GM20000 (cell line): ENCODE measurements at regions not wholly inside any gene's neighbourhood (a gene's known extent, or its start where the extent isn't known, plus 50 kb on each side); places are given as distances from the start of the nearest gene placed in this dataset.

ENCODE experiments used
- DNase-seq: peaks from one replicate; pipeline ENCODE4 v3.0.0; 2012; ENCODE audit warnings: low spot score
- TF ChIP-seq, protein P1 (sequence below): IDR thresholded peaks from 2 replicates; pipeline ENCODE4 v1.5.1; 2012; ENCODE audit warnings: mild to moderate bottlenecking, control low read depth; ENCODE audit errors: extremely low read depth, missing control alignments

DNA sequence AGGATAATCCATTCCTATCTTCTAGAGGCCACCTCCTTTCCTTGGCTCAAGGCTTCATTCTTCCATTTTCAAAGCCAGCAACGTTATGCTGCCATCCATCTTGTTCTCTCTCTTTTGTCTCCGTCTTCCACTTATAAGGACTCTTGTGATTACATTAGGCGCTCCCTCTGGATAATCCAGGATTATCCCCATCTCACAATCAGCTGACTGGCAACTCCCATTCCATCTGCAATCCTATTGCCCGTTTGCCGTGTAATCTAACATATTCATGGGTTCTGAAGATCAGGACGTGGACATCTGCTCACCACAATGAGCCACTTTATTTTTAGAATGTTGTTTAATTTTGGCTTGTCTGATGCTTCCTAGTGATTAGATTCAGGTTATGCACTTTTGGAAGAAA is 89.3 kb downstream of the EBNA1BP2 start:
- TF ChIP-seq, protein P1, sequence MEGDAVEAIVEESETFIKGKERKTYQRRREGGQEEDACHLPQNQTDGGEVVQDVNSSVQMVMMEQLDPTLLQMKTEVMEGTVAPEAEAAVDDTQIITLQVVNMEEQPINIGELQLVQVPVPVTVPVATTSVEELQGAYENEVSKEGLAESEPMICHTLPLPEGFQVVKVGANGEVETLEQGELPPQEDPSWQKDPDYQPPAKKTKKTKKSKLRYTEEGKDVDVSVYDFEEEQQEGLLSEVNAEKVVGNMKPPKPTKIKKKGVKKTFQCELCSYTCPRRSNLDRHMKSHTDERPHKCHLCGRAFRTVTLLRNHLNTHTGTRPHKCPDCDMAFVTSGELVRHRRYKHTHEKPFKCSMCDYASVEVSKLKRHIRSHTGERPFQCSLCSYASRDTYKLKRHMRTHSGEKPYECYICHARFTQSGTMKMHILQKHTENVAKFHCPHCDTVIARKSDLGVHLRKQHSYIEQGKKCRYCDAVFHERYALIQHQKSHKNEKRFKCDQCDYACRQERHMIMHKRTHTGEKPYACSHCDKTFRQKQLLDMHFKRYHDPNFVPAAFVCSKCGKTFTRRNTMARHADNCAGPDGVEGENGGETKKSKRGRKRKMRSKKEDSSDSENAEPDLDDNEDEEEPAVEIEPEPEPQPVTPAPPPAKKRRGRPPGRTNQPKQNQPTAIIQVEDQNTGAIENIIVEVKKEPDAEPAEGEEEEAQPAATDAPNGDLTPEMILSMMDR, result no peak
- DNase-seq, result no peak

DNA sequence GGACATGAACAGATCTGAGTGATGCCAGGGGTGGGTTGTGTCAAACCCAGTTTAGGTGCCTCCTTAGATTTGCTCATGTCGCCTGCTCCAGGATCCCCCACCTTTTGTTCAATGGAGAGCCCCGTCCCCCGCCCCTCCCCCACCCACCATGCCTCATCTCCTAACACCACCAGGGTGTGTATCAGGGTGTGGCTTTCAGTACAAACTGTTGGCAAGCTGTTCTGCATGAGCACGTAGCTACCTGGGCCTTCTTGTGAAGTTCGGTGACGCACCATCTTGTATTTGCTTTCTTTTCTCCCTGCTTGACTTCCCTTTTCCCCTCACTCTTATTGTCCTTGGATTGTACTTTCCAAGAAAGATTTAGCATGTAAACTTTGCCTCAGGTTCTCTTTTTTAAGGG is 94.8 kb downstream of the EBNA1BP2 start:
- no peak for DNase-seq
- TF ChIP-seq, protein P1, result no peak

DNA sequence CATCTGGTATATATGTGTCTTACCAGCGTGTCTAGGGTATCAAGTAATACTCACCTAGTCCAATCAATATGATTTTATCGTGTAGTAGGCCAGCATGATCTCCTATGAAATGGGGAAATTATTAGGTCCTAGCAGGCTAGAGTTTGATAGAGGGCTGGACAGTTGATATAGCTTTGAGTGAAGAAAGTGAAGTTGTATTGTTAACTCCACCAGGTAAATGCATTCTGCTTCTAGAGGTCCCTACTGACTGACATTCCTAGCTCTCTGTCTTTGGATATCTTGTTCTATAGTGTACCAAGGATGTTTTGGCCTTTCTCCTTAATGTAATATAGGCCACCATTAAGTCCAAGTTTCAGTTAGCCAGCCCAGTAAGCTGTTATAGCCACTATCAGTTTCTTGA is 97.4 kb downstream of the EBNA1BP2 start:
- no peak for DNase-seq
- TF ChIP-seq, protein P1, result no peak

DNA sequence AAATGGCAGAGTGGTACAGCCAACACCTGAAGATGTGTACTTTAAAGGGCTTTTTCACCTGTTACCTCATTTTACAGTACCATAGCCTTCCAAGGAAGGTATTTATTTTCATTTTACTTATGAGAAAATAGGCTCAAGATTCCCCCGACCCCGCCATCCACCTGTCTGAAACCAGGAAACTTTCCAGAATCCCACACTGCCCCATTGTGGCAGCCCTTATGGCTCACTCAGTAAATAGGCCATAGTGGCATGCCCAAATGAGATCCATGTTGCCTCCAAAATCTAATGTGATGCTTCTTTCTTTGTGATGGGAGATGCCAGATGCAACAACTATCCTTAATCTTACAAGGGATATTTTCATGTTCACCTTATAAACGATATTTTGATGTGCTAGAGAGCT is 97.8 kb downstream of the EBNA1BP2 start:
- no peak for DNase-seq
- TF ChIP-seq, protein P1, result no peak

DNA sequence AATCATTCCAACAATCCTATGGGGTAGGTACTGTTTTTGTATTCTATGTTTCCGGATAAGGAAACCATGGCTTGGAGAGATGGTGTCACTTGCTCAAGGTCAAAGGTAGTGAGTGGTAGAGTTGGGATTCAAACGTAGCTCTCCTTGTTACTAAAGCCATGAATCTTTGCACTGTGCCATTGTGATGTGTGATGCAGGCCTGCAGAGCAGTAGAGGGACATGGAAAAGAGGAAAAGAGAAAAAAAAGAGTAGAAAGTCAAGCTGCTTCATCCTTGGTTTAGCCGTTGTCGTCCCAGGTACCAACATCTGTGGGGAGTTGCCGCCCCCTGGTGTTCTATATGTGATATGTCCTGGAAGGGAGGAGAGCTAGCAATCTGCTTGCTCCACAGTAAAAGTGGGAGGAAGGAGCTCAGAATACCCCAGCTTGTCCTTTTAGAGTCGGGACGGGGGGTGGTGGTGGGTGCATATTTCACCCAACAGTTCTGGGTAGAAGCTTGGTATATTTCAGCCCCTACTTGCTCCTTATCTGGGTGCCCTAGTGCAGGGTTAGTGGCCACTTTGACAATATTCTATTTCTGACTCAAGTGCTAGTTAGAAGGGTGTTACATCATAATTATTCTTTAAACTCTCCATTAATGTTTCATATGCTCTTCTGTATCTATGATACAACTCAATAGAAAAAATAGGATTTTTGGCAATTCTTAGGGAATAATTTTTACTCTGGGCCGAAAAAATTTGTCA is 98.4 kb downstream of the EBNA1BP2 start:
- peak; percentile 83 for DNase-seq
- TF ChIP-seq, protein P1, result peak; percentile 85

DNA sequence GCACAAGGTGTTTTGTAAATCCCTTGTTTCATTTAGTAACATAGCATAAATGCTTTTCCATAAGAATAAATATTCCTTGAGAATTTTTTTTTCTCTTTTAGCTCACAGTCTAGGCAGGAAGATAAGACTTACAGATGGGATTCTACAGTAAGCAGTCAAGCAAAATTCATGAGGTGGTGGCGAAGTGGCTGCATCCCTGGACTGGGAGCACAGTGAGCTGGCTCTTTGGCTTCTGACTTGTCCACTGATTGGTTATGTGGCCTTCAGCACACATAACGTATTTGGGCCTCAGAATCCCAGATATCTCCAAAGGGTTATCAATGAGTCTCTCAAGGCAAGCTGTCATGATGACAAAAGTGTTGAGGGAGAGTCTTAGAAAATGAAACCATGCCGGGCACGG is 99.8 kb downstream of the EBNA1BP2 start:
- TF ChIP-seq, protein P1, result no peak
- no peak for DNase-seq

DNA sequence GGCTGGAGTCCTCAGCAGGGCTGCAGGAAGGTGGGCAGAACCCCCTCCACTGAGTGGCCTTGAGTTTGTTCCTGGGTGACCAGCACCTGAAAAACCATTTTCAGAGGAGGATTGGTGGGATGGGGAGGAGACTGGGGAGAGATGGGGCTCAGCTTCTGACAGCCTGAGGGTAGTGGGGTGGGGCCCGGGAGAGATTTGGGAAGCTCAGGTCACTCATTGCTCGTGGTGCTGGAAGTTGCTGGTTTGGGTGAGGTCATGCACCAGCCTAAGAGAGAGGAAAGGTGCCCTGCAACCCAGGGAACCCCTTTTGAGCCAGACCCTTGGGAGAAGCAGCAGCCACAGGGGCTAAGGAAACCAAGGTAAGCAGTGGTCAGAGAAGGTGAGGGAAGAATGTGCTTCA is 100.8 kb downstream of the EBNA1BP2 start:
- TF ChIP-seq, protein P1, result no peak
- DNase-seq, result no peak
